ENCODE measurements at regions not wholly inside any gene's neighbourhood (a gene's known extent, or its start where the extent isn't known, plus 50 kb on each side); places are given as distances from the start of the nearest gene placed in this dataset.

GRCh38 chr16:6148361-6148760, 1050.8 kb upstream of the EEF2KMT start:
- TF ChIP-seq POLR2AphosphoS5 (IDR thresholded peaks at IDR 0.05; ENCODE audit: low read depth, low read length): no peak
- no peak for TF ChIP-seq FOXP2 (optimal IDR thresholded peaks at IDR 0.05; ENCODE audit: borderline replicate concordance, extremely low read depth, extremely low read length, insufficient read depth)

- no peak for TF ChIP-seq TAF1 (IDR thresholded peaks at IDR 0.05; ENCODE audit: borderline replicate concordance, insufficient read depth, low read length)
- no peak for TF ChIP-seq SIN3A (IDR thresholded peaks at IDR 0.05; ENCODE audit: borderline replicate concordance, insufficient read depth, low read length)
- TF ChIP-seq POLR2AphosphoS5 (IDR thresholded peaks at IDR 0.05; ENCODE audit: low read depth, low read length): no peak
- no peak for TF ChIP-seq FOXP2 (optimal IDR thresholded peaks at IDR 0.05; ENCODE audit: borderline replicate concordance, extremely low read depth, extremely low read length, insufficient read depth)
- no peak for TF ChIP-seq REST (IDR thresholded peaks at IDR 0.05; ENCODE audit: insufficient read depth in 1 of 2, low read depth in 2 of 2, low read length in 2 of 2)
Observed at GRCh38 chr16:6146874-6147425, 1049.4 kb upstream of the EEF2KMT start.

- TF ChIP-seq TAF1 (IDR thresholded peaks at IDR 0.05; ENCODE audit: borderline replicate concordance, insufficient read depth, low read length): no peak
- TF ChIP-seq REST (IDR thresholded peaks at IDR 0.05; ENCODE audit: insufficient read depth in 1 of 2, low read depth in 2 of 2, low read length in 2 of 2): no peak
- TF ChIP-seq POLR2AphosphoS5 (IDR thresholded peaks at IDR 0.05; ENCODE audit: low read depth, low read length): no peak
- no peak for TF ChIP-seq SIN3A (IDR thresholded peaks at IDR 0.05; ENCODE audit: borderline replicate concordance, insufficient read depth, low read length)
- no peak for TF ChIP-seq FOXP2 (optimal IDR thresholded peaks at IDR 0.05; ENCODE audit: borderline replicate concordance, extremely low read depth, extremely low read length, insufficient read depth)
Observed at GRCh38 chr16:6146356-6146755, 1048.8 kb upstream of the EEF2KMT start.

- no peak for TF ChIP-seq POLR2AphosphoS5 (IDR thresholded peaks at IDR 0.05; ENCODE audit: low read depth, low read length)
- TF ChIP-seq FOXP2 (optimal IDR thresholded peaks at IDR 0.05; ENCODE audit: borderline replicate concordance, extremely low read depth, extremely low read length, insufficient read depth): no peak
- TF ChIP-seq REST (IDR thresholded peaks at IDR 0.05; ENCODE audit: insufficient read depth in 1 of 2, low read depth in 2 of 2, low read length in 2 of 2): no peak
- TF ChIP-seq TAF1 (IDR thresholded peaks at IDR 0.05; ENCODE audit: borderline replicate concordance, insufficient read depth, low read length): no peak
- no peak for TF ChIP-seq SIN3A (IDR thresholded peaks at IDR 0.05; ENCODE audit: borderline replicate concordance, insufficient read depth, low read length)
Observed at GRCh38 chr16:6144463-6144862, 1046.9 kb upstream of the EEF2KMT start.

- TF ChIP-seq TAF1 (IDR thresholded peaks at IDR 0.05; ENCODE audit: borderline replicate concordance, insufficient read depth, low read length): no peak
- TF ChIP-seq SIN3A (IDR thresholded peaks at IDR 0.05; ENCODE audit: borderline replicate concordance, insufficient read depth, low read length): no peak
- no peak for TF ChIP-seq POLR2AphosphoS5 (IDR thresholded peaks at IDR 0.05; ENCODE audit: low read depth, low read length)
- TF ChIP-seq REST (IDR thresholded peaks at IDR 0.05; ENCODE audit: insufficient read depth in 1 of 2, low read depth in 2 of 2, low read length in 2 of 2): no peak
- no peak for TF ChIP-seq FOXP2 (optimal IDR thresholded peaks at IDR 0.05; ENCODE audit: borderline replicate concordance, extremely low read depth, extremely low read length, insufficient read depth)
Observed at GRCh38 chr16:6143020-6143419, 1045.4 kb upstream of the EEF2KMT start.
